GM21717 (cell line): ENCODE measurements at regions not wholly inside any gene's neighbourhood (a gene's known extent, or its start where the extent isn't known, plus 50 kb on each side); places are given as distances from the start of the nearest gene placed in this dataset.
"Not testable (repeated sequence)": the region's sequence is repeated elsewhere in the genome, so short reads cannot be mapped to it uniquely, and the experiment has no call there.

Experiments
- ATAC-seq: cut with Tn5 transposase; IDR thresholded peaks from one replicate; pipeline ENCODE4 v1.9.1; 2021; ENCODE audit warnings: mild to moderate bottlenecking, moderate library complexity; ENCODE audit not compliant: unreplicated experiment

GRCh38 chr5:158451993-158452672 lies 593.2 kb upstream of the CLINT1 start:
- ATAC-seq = no peak

GRCh38 chr5:158451203-158451992 lies 592.5 kb upstream of the CLINT1 start:
- no peak for ATAC-seq

- ATAC-seq = no peak
Observed at GRCh38 chr5:158450751-158451171, 591.8 kb upstream of the CLINT1 start.

GRCh38 chr5:158446761-158447160 lies 587.8 kb upstream of the CLINT1 start:
- not testable (repeated sequence) for ATAC-seq

GRCh38 chr5:158439204-158439603 lies 580.3 kb upstream of the CLINT1 start:
- ATAC-seq = not testable (repeated sequence)

- ATAC-seq = no peak
Observed at GRCh38 chr5:158436271-158437065, 577.5 kb upstream of the CLINT1 start.

GRCh38 chr5:158435161-158435616 lies 576.2 kb upstream of the CLINT1 start:
- peak; percentile 79 for ATAC-seq

GRCh38 chr5:158434749-158435148 lies 575.8 kb upstream of the CLINT1 start:
- ATAC-seq = no peak

- ATAC-seq = no peak
Observed at GRCh38 chr5:158433634-158434033, 574.7 kb upstream of the CLINT1 start.

- peak; percentile 36 for ATAC-seq
Observed at GRCh38 chr5:158431369-158432029, 572.6 kb upstream of the CLINT1 start.

GRCh38 chr5:158430798-158431167 lies 571.8 kb upstream of the CLINT1 start:
- no peak for ATAC-seq

- ATAC-seq = peak; percentile 55
Observed at GRCh38 chr5:158430166-158430797, 571.3 kb upstream of the CLINT1 start.

- ATAC-seq = no peak
Observed at GRCh38 chr5:158429564-158429963, 570.6 kb upstream of the CLINT1 start.

- ATAC-seq = no peak
Observed at GRCh38 chr5:158423623-158424200, 564.8 kb upstream of the CLINT1 start.

GRCh38 chr5:158422653-158423515 lies 563.9 kb upstream of the CLINT1 start:
- ATAC-seq = no peak

- no peak for ATAC-seq
Observed at GRCh38 chr5:158421319-158421718, 562.4 kb upstream of the CLINT1 start.

GRCh38 chr5:158419186-158419585 lies 560.2 kb upstream of the CLINT1 start:
- no peak for ATAC-seq

- no peak for ATAC-seq
Observed at GRCh38 chr5:158414780-158415179, 555.8 kb upstream of the CLINT1 start.

GRCh38 chr5:158414333-158414762 lies 555.4 kb upstream of the CLINT1 start:
- no peak for ATAC-seq
